Tibial nerve (tissue), 4 donors: ENCODE measurements at regions not wholly inside any gene's neighbourhood (a gene's known extent, or its start where the extent isn't known, plus 50 kb on each side); places are given as distances from the start of the nearest gene placed in this dataset.

Source experiments
- CTCF ChIP-seq, 5 experiments: fragments of 200-600 bp in 3 of 5; fragments of 450-650 bp in 2 of 5; sonication (generic) in 3 of 5; IDR thresholded peaks; one replicate each; pipeline ENCODE4 v1.5.1; 2016 to 2019; ENCODE audit warnings: antibody characterized with exemption in 5 of 5, mild to moderate bottlenecking in 3 of 5, moderate library complexity in 2 of 5
- EP300 ChIP-seq, 2 donors: sonication (generic); formaldehyde crosslinking; IDR thresholded peaks; one replicate each; pipeline ENCODE4 v1.6.1; 2017; ENCODE audit warnings: antibody characterized with exemption in 2 of 2, mild to moderate bottlenecking in 1 of 2
- POLR2A ChIP-seq, 2 donors: fragments of 450-650 bp; IDR thresholded peaks; one replicate each; pipeline ENCODE4 v1.6.1; 2017; ENCODE audit warnings: antibody characterized with exemption in 2 of 2, mild to moderate bottlenecking in 2 of 2, moderate library complexity in 2 of 2

GRCh38 chr11:39458481-39458880 lies 2001.0 kb downstream of the LRRC4C start:
- no peak for TF ChIP-seq CTCF (IDR thresholded peaks at IDR 0.05)
- TF ChIP-seq POLR2A (IDR thresholded peaks at IDR 0.05) = no peak
- TF ChIP-seq EP300 (IDR thresholded peaks at IDR 0.05) = no peak
